Upper lobe of left lung (tissue), 6 donors: ENCODE measurements at regions not wholly inside any gene's neighbourhood (a gene's known extent, or its start where the extent isn't known, plus 50 kb on each side); places are given as distances from the start of the nearest gene placed in this dataset.

Experiments
- ATAC-seq, 2 donors: fragments of 200-7000 bp; cut with Tn5 transposase; one replicate each; pipeline ENCODE4 v1.9.1; 2022; ENCODE audit warnings: mild to moderate bottlenecking in 2 of 2, moderate library complexity in 2 of 2; ENCODE audit not compliant: low FRiP score in 2 of 2
- DNase-seq, 2 donors: peaks; one replicate each; pipeline ENCODE4 v3.0.0-alpha.2; 2019 to 2020
- H3K27ac ChIP-seq, 4 donors: fragments of 200-600 bp; sonication (generic); one replicate each; pipeline ENCODE4 v1.5.1; 2016 to 2019
- H3K27me3 ChIP-seq, 4 donors: fragments of 200-600 bp; sonication (generic); one replicate each; pipeline ENCODE4 v1.5.1; 2017 to 2019
- H3K36me3 ChIP-seq, 4 donors: fragments of 200-600 bp; sonication (generic); one replicate each; pipeline ENCODE4 v1.5.1; 2016 to 2019
- H3K4me1 ChIP-seq, 4 donors: fragments of 200-600 bp; sonication (generic); one replicate each; pipeline ENCODE4 v1.5.1; 2018 to 2019
- H3K4me3 ChIP-seq, 4 donors: fragments of 200-600 bp; sonication (generic); one replicate each; pipeline ENCODE4 v1.5.1; 2017 to 2019; ENCODE audit warnings: mild to moderate bottlenecking in 2 of 4, moderate library complexity in 1 of 4
- H3K9me3 ChIP-seq, 4 donors: fragments of 200-600 bp; sonication (generic); one replicate each; pipeline ENCODE4 v1.5.1; 2018 to 2019
- EP300 ChIP-seq, 4 donors: sonication (generic); formaldehyde crosslinking; IDR thresholded peaks; one replicate each; pipeline ENCODE4 v1.5.1; 2017; ENCODE audit warnings: antibody characterized with exemption in 4 of 4, control low read depth in 2 of 4
- POLR2A ChIP-seq, 4 donors: fragments of 450-650 bp; IDR thresholded peaks; one replicate each; pipeline ENCODE4 v1.5.1; 2016 to 2017; ENCODE audit warnings: antibody characterized with exemption in 4 of 4, mild to moderate bottlenecking in 2 of 4
- POLR2AphosphoS5 ChIP-seq, 2 donors: sonication (generic); formaldehyde crosslinking; IDR thresholded peaks; one replicate each; pipeline ENCODE4 v1.5.1; 2017; ENCODE audit warnings: antibody characterized with exemption in 2 of 2
- WGBS, 2 donors: methylation state at CpG; one replicate each; pipeline ENCODE4 v1.1.5; 2017 to 2018; 5-methylcytosine and 5-hydroxymethylcytosine counted together
- TF ChIP-seq, protein P1 (sequence below), 6 experiments: fragments of 450-650 bp in 4 of 6; fragments of 200-600 bp in 2 of 6; sonication (generic) in 2 of 6; IDR thresholded peaks; one replicate each; pipeline ENCODE4 v1.5.1; 2016 to 2019; ENCODE audit warnings: antibody characterized with exemption in 6 of 6
- donor health status: DM: no; HTN: no; CAD: no; lungs with moderate emphysema.
- donor health status: DM: no; HTN: yes; CAD: no; lungs with severe emphysema.

DNA sequence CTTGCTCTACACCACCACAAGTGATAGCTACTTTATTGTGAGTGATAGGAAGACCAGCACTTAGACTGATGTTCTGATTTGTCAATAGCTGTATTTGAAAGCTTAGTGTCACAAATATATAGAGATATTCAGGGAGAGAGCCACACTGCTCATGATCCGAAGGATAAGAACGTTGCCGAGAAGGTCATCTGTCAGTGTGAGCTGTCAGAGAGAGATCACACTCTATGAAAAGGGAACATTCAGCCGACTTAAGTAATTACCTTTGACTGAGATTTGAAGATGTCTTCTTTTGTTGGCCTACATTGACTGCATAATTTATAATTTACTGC is 322.6 kb downstream of the TFEC start:
- H3K27ac ChIP-seq = no peak overlapping the region
- no peaks in the 10 kb centered on the region for H3K27me3 ChIP-seq
- TF ChIP-seq, protein P1, sequence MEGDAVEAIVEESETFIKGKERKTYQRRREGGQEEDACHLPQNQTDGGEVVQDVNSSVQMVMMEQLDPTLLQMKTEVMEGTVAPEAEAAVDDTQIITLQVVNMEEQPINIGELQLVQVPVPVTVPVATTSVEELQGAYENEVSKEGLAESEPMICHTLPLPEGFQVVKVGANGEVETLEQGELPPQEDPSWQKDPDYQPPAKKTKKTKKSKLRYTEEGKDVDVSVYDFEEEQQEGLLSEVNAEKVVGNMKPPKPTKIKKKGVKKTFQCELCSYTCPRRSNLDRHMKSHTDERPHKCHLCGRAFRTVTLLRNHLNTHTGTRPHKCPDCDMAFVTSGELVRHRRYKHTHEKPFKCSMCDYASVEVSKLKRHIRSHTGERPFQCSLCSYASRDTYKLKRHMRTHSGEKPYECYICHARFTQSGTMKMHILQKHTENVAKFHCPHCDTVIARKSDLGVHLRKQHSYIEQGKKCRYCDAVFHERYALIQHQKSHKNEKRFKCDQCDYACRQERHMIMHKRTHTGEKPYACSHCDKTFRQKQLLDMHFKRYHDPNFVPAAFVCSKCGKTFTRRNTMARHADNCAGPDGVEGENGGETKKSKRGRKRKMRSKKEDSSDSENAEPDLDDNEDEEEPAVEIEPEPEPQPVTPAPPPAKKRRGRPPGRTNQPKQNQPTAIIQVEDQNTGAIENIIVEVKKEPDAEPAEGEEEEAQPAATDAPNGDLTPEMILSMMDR (IDR thresholded peaks at IDR 0.05) = no peak
- no peak for TF ChIP-seq POLR2AphosphoS5 (IDR thresholded peaks at IDR 0.05)
- TF ChIP-seq POLR2A (IDR thresholded peaks at IDR 0.05) = no peak
- TF ChIP-seq EP300 (IDR thresholded peaks at IDR 0.05) = no peak
- H3K4me3 ChIP-seq = no peak overlapping the region
- no peaks in the 10 kb centered on the region for H3K4me1 ChIP-seq
- no peaks in the 10 kb centered on the region for H3K36me3 ChIP-seq
- DNase-seq (no peak), ATAC-seq (no peak)
- WGBS, 2 donors = 80 to 85% methylated on average over 4 of the region's 4 CpGs
- no peaks in the 10 kb centered on the region for H3K9me3 ChIP-seq

- Histone ChIP-seq H3K27me3 (no peaks in the 10 kb centered on the region), H3K4me1 (no peaks in the 10 kb centered on the region), H3K27ac (no peak overlapping the region), H3K4me3 (no peak overlapping the region), H3K9me3 (no peaks in the 10 kb centered on the region), H3K36me3 (no peaks in the 10 kb centered on the region)
- ATAC-seq = peak in 1 of 2 donors; percentile 68
- DNase-seq = no peak
- WGBS, 2 donors = 77% methylated on average over 12 of the region's 12 CpGs
- TF ChIP-seq POLR2A (IDR thresholded peaks at IDR 0.05) = no peak
- TF ChIP-seq, protein P1 (IDR thresholded peaks at IDR 0.05) = peak in 1 of 6 experiments; percentile 10
Observed at GRCh38 chr7:115707258-115708012, 323.1 kb downstream of the TFEC start.

GRCh38 chr7:115704884-115705283 is 325.7 kb downstream of the TFEC start:
- no peak for ATAC-seq
- TF ChIP-seq EP300 (IDR thresholded peaks at IDR 0.05) = no peak
- no peak for DNase-seq
- H3K27me3 ChIP-seq = no peaks in the 10 kb centered on the region
- H3K9me3 ChIP-seq = no peaks in the 10 kb centered on the region
- no peaks in the 10 kb centered on the region for H3K4me1 ChIP-seq
- H3K27ac ChIP-seq = no peak overlapping the region
- WGBS, 2 donors = 79 to 82% methylated on average over 2 of the region's 2 CpGs
- no peaks in the 10 kb centered on the region for H3K36me3 ChIP-seq
- H3K4me3 ChIP-seq = no peak overlapping the region

DNA sequence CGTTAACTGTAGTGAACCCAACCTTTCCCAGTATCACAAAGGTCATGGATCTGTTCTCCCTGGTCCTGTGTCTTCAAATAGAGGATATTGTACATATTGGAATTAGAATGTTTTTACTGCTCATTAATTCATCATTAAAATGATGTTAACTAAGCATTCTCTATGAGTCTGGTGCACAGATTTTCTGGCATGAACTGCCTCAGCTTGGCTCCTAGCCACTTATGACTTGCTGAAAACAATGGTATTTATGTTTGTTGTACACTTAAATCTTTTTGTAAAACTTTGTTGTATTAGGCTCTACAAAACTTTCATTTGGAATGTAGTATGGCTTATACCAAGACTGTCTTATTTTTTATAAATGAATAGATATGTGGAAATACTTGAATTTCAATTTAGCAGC is 329.4 kb downstream of the TFEC start:
- no peaks in the 10 kb centered on the region for H3K4me1 ChIP-seq
- ATAC-seq = no peak
- WGBS, 2 donors = 85 to 93% methylated on average over 1 of the region's 1 CpG
- H3K27me3 ChIP-seq = no peaks in the 10 kb centered on the region
- DNase-seq = no peak
- H3K9me3 ChIP-seq = no peaks in the 10 kb centered on the region
- no peak for TF ChIP-seq POLR2AphosphoS5 (IDR thresholded peaks at IDR 0.05)
- H3K27ac ChIP-seq = no peak overlapping the region
- no peaks in the 10 kb centered on the region for H3K36me3 ChIP-seq
- no peak overlapping the region for H3K4me3 ChIP-seq

GRCh38 chr7:115694424-115694823 is 336.1 kb downstream of the TFEC start:
- ATAC-seq = no peak
- H3K4me3 ChIP-seq = no peak overlapping the region

GRCh38 chr7:115693779-115694178 is 336.8 kb downstream of the TFEC start:
- no peak for DNase-seq
- Histone ChIP-seq H3K36me3 (no peaks in the 10 kb centered on the region), H3K4me1 (no peaks in the 10 kb centered on the region), H3K27ac (no peak overlapping the region), H3K27me3 (no peaks in the 10 kb centered on the region), H3K9me3 (no peaks in the 10 kb centered on the region), H3K4me3 (no peak overlapping the region)
- no peak for ATAC-seq
- TF ChIP-seq, protein P1 (IDR thresholded peaks at IDR 0.05) = no peak
- TF ChIP-seq POLR2AphosphoS5 (IDR thresholded peaks at IDR 0.05) = no peak
- TF ChIP-seq EP300 (IDR thresholded peaks at IDR 0.05) = no peak
- TF ChIP-seq POLR2A (IDR thresholded peaks at IDR 0.05) = no peak
- 61 to 65% methylated on average over 4 of the region's 4 CpGs for WGBS, 2 donors

More at GRCh38 chr7:115694424-115694823, 336.1 kb downstream of the TFEC start:
- Histone ChIP-seq H3K36me3 (no peaks in the 10 kb centered on the region), H3K4me1 (no peaks in the 10 kb centered on the region), H3K9me3 (no peaks in the 10 kb centered on the region), H3K27me3 (no peaks in the 10 kb centered on the region), H3K27ac (no peak overlapping the region)
- no peak for DNase-seq
- TF ChIP-seq EP300 (IDR thresholded peaks at IDR 0.05) (no peak), POLR2AphosphoS5 (IDR thresholded peaks at IDR 0.05) (no peak), POLR2A (IDR thresholded peaks at IDR 0.05) (no peak)
- TF ChIP-seq, protein P1 (IDR thresholded peaks at IDR 0.05) = no peak
